ENCODE measurements at regions not wholly inside any gene's neighbourhood (a gene's known extent, or its start where the extent isn't known, plus 50 kb on each side); places are given as distances from the start of the nearest gene placed in this dataset.

- H3K9me3 ChIP-seq = no peaks in the 10 kb centered on the region
- H3K27ac ChIP-seq = no peak overlapping the region
- no peak overlapping the region for H3K4me3 ChIP-seq (replicated peaks in 1 of 3)
- H3K4me1 ChIP-seq = no peaks in the 10 kb centered on the region
- WGBS, 2 donors = 85 to 89% methylated on average over 1 of the region's 1 CpG
- intact Hi-C loops (cut with DNase I) = no loop called here
- H3K36me3 ChIP-seq = no peaks in the 10 kb centered on the region
- TF ChIP-seq CTCF (IDR thresholded peaks at IDR 0.05) (no peak), POLR2A (IDR thresholded peaks at IDR 0.05) (no peak)
- DNase-seq = no peak
- H3K27me3 ChIP-seq = no peaks in the 10 kb centered on the region
Measured at GRCh38 chr3:104044002-104044401, 1322.7 kb upstream of the ALCAM start.

GRCh38 chr3:104066658-104067057, 1300.1 kb upstream of the ALCAM start:
- H3K27ac ChIP-seq = no peak overlapping the region
- DNase-seq = no peak
- intact Hi-C loops (cut with DNase I) = no loop called here
- 83 to 84% methylated on average over 2 of the region's 2 CpGs for WGBS, 2 donors
- H3K4me3 ChIP-seq (replicated peaks in 1 of 3) = no peak overlapping the region
- no peaks in the 10 kb centered on the region for H3K27me3 ChIP-seq
- no peaks in the 10 kb centered on the region for H3K9me3 ChIP-seq
- H3K36me3 ChIP-seq = no peaks in the 10 kb centered on the region
- H3K4me1 ChIP-seq = no peaks in the 10 kb centered on the region
- no peak for TF ChIP-seq POLR2A (IDR thresholded peaks at IDR 0.05)
- no peak for TF ChIP-seq CTCF (IDR thresholded peaks at IDR 0.05)

GRCh38 chr3:104069114-104069513, 1297.6 kb upstream of the ALCAM start:
- Histone ChIP-seq H3K9me3 (no peaks in the 10 kb centered on the region), H3K27ac (no peak overlapping the region), H3K36me3 (no peaks in the 10 kb centered on the region), H3K4me3 (replicated peaks in 1 of 3) (no peak overlapping the region), H3K4me1 (no peaks in the 10 kb centered on the region), H3K27me3 (no peaks in the 10 kb centered on the region)
- intact Hi-C loops (cut with DNase I) = no loop called here
- 81 to 84% methylated on average over 3 of the region's 3 CpGs for WGBS, 2 donors
- DNase-seq = no peak
- TF ChIP-seq CTCF (IDR thresholded peaks at IDR 0.05) = no peak
- no peak for TF ChIP-seq POLR2A (IDR thresholded peaks at IDR 0.05)

GRCh38 chr3:104070906-104071305, 1295.8 kb upstream of the ALCAM start:
- Histone ChIP-seq H3K4me3 (replicated peaks in 1 of 3) (no peak overlapping the region), H3K27me3 (no peaks in the 10 kb centered on the region)

GRCh38 chr3:104080088-104080626, 1286.6 kb upstream of the ALCAM start:
- no peak overlapping the region for H3K27ac ChIP-seq
- H3K9me3 ChIP-seq = no peaks in the 10 kb centered on the region
- H3K27me3 ChIP-seq = no peaks in the 10 kb centered on the region
- WGBS, 2 donors = 72 to 82% methylated on average over 1 of the region's 1 CpG
- TF ChIP-seq CTCF (IDR thresholded peaks at IDR 0.05) = no peak
- no peak for TF ChIP-seq POLR2A (IDR thresholded peaks at IDR 0.05)
- no peak overlapping the region for H3K4me3 ChIP-seq (replicated peaks in 1 of 3)
- no peak for DNase-seq
- intact Hi-C loops (cut with DNase I) = no loop called here
- no peaks in the 10 kb centered on the region for H3K36me3 ChIP-seq
- no peaks in the 10 kb centered on the region for H3K4me1 ChIP-seq

More at GRCh38 chr3:104070906-104071305, 1295.8 kb upstream of the ALCAM start:
- intact Hi-C loops (cut with DNase I) = no loop called here
- TF ChIP-seq POLR2A (IDR thresholded peaks at IDR 0.05) (no peak), CTCF (IDR thresholded peaks at IDR 0.05) (no peak)
- H3K27ac ChIP-seq = no peak overlapping the region
- WGBS, 2 donors = 49 to 75% methylated on average over 1 of the region's 1 CpG
- H3K9me3 ChIP-seq = no peaks in the 10 kb centered on the region
- no peaks in the 10 kb centered on the region for H3K4me1 ChIP-seq
- no peak for DNase-seq
- no peaks in the 10 kb centered on the region for H3K36me3 ChIP-seq
